Loucy (cell line): ENCODE measurements at regions not wholly inside any gene's neighbourhood (a gene's known extent, or its start where the extent isn't known, plus 50 kb on each side); places are given as distances from the start of the nearest gene placed in this dataset.

Experiments
- CTCF ChIP-seq: fragments of 200-600 bp; sonication (generic); conservative IDR thresholded peaks from 2 replicates; pipeline ENCODE4 v1.5.1; 2014; ENCODE audit warnings: mild to moderate bottlenecking, antibody characterized with exemption, low read length
- EZH2phosphoT487 ChIP-seq: fragments of 200-600 bp; IDR thresholded peaks from 2 replicates; pipeline ENCODE4 v1.6.1; 2018; ENCODE audit warnings: antibody characterized with exemption, mild to moderate bottlenecking, moderate library complexity, borderline replicate concordance

GRCh38 chr1:221575605-221576004 is 166.3 kb downstream of the DUSP10 start:
- TF ChIP-seq CTCF (no peak), EZH2phosphoT487 (no peak)
